ENCODE measurements at regions not wholly inside any gene's neighbourhood (a gene's known extent, or its start where the extent isn't known, plus 50 kb on each side); places are given as distances from the start of the nearest gene placed in this dataset.

DNA sequence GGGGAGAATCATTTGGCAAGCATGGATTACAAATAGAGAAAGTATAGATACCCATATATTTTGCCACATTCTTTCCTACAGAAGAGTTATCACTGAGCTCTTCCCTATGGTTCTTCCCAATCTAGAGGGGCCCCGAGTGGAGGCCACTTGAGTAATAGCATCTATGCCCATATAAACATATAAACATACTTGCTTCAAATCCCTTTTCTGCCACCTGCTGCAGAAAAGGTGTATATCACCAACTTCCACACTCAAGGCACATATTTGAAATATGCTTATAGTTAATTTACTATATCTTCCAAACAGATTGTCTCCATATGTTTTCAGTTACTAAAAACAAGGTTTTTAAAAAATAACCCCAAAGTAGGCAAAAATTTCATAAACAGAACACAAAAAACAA lies 642.8 kb upstream of the DIPK2B start:
- Histone ChIP-seq H3K4me3 (no peak overlapping the region), H3K9me1 (ENCODE audit: control insufficient read depth, insufficient read depth, low read length) (no peaks in the 10 kb centered on the region), H2AFZ (ENCODE audit: low read depth, low read length) (no peak overlapping the region), H3K9me3 (replicated peaks; ENCODE audit: control insufficient read depth, insufficient read depth, low read depth, low read length) (no peaks in the 10 kb centered on the region), H3K9ac (ENCODE audit: insufficient read depth in 1 of 2, low read depth in 2 of 2, low read length in 2 of 2) (no peak overlapping the region), H3K79me2 (ENCODE audit: control insufficient read depth, insufficient read depth, low read length) (no peaks in the 10 kb centered on the region), H3K27me3 (ENCODE audit: control insufficient read depth in 2 of 2, insufficient read depth in 2 of 2, low read length in 2 of 2) (no peaks in the 10 kb centered on the region), H3K27ac (ENCODE audit: extremely low read depth, low read depth, low read length) (no peak overlapping the region), H4K20me1 (replicated peaks; ENCODE audit: control insufficient read depth, insufficient read depth, low read length) (no peaks in the 10 kb centered on the region), H3K36me3 (ENCODE audit: control insufficient read depth, insufficient read depth, low read length) (no peaks in the 10 kb centered on the region), H3K4me1 (replicated peaks in 1 of 2; ENCODE audit: control insufficient read depth in 2 of 2, insufficient read depth in 2 of 2, low read length in 2 of 2) (no peaks in the 10 kb centered on the region), H3K4me2 (ENCODE audit: insufficient read depth, low read length) (no peak overlapping the region)
- DNase-seq (ENCODE audit: extremely low read depth in 1 of 4, low spot score in 3 of 4) (no peak), ATAC-seq (no peak), FAIRE-seq (no peak)
- intact Hi-C loops (cut with micrococcal nuclease), result no loop called here
- in situ Hi-C loops (cut with MboI), result no loop called here
- 0% methylated on average over 1 of the region's 1 CpG for WGBS (ENCODE audit: insufficient coverage, low coverage, missing lambda C conversion rate)
- TF ChIP-seq CEBPG (CRISPR knock-in tag; IDR thresholded peaks at IDR 0.05) (no peak), CEBPG (tag; conservative IDR thresholded peaks at IDR 0.05 in 1 of 2, IDR thresholded peaks at IDR 0.05 in 1 of 2) (no peak), HMG20B (CRISPR knock-in tag; IDR thresholded peaks at IDR 0.05) (no peak), TCFL5 (CRISPR knock-in tag; conservative IDR thresholded peaks at IDR 0.05) (no peak), KLF1 (tag; IDR thresholded peaks at IDR 0.05) (no peak), SMARCC2 (IDR thresholded peaks at IDR 0.05; ENCODE audit: low read depth) (no peak), NFIC (IDR thresholded peaks at IDR 0.05) (no peak), WHSC1 (IDR thresholded peaks at IDR 0.05; ENCODE audit: low read length) (no peak), GATAD2A (IDR thresholded peaks at IDR 0.05) (no peak), ETV1 (tag; conservative IDR thresholded peaks at IDR 0.05; ENCODE audit: low read depth) (no peak), DDX20 (tag; IDR thresholded peaks at IDR 0.05; ENCODE audit: low read depth) (no peak), MCM3 (IDR thresholded peaks at IDR 0.05) (no peak), STAG1 (CRISPR knock-in tag; IDR thresholded peaks at IDR 0.05; ENCODE audit: borderline replicate concordance) (no peak), DPF2 (IDR thresholded peaks at IDR 0.05) (no peak), SRSF3 (IDR thresholded peaks at IDR 0.05; ENCODE audit: insufficient read depth, low read length) (no peak)
- TF ChIP-seq, protein P1, sequence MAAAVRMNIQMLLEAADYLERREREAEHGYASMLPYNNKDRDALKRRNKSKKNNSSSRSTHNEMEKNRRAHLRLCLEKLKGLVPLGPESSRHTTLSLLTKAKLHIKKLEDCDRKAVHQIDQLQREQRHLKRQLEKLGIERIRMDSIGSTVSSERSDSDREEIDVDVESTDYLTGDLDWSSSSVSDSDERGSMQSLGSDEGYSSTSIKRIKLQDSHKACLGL (CRISPR knock-in tag; IDR thresholded peaks at IDR 0.05; ENCODE audit: borderline replicate concordance, poor library complexity, severe bottlenecking), result no peak
- TF ChIP-seq, protein P2, sequence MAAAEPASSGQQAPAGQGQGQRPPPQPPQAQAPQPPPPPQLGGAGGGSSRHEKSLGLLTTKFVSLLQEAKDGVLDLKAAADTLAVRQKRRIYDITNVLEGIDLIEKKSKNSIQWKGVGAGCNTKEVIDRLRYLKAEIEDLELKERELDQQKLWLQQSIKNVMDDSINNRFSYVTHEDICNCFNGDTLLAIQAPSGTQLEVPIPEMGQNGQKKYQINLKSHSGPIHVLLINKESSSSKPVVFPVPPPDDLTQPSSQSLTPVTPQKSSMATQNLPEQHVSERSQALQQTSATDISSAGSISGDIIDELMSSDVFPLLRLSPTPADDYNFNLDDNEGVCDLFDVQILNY (CRISPR knock-in tag; IDR thresholded peaks at IDR 0.05), result no peak
- BruUV-seq (replicated peaks), result no TSS peak
- ChIA-PET POLR2A (no interaction called here), CTCF (ENCODE audit: low intra/inter-chr PET ratio) (no interaction called here)
